Suppressor macrophage treated with lipopolysaccharide for 1 hour (primary cell): ENCODE measurements at regions not wholly inside any gene's neighbourhood (a gene's known extent, or its start where the extent isn't known, plus 50 kb on each side); places are given as distances from the start of the nearest gene placed in this dataset.
"Not testable (repeated sequence)": the region's sequence is repeated elsewhere in the genome, so short reads cannot be mapped to it uniquely, and the experiment has no call there.

Experiments used
- DNase-seq, 3 donors: peaks; one replicate each; pipeline ENCODE4 v3.0.0-alpha.2; 2020 to 2022

GRCh38 chr5:7244208-7244607 lies 151.7 kb upstream of the ADCY2 start:
- DNase-seq, result no peak

DNA sequence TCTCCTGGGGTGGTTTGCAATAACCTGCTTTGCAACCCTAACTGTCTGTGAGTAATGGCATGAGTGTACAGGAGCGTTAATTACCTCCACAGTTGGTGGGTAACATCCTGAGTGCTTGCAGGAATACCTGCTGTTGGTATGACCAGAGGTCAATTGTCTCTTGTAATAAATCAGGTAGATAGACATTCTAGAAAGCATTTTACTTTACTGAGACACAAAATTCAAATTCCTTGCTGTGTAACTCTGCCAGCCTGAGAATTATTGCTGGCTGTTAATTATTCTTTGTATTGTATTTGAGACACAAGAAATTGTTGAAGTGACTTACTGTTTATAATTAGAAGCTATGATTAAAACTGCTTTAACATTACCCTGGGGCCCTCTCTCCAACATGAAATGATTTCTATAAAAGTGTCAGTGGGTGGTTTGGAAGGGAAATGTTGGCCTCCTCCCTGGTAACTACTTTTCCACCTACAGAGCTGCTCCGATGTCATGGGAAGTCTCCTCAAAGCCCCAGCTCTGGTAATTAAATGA lies 150.8 kb upstream of the ADCY2 start:
- DNase-seq, result no peak

- DNase-seq, result no peak
Observed at GRCh38 chr5:7246287-7246686, 149.7 kb upstream of the ADCY2 start.

GRCh38 chr5:7250004-7250403 lies 145.9 kb upstream of the ADCY2 start:
- no peak for DNase-seq

DNA sequence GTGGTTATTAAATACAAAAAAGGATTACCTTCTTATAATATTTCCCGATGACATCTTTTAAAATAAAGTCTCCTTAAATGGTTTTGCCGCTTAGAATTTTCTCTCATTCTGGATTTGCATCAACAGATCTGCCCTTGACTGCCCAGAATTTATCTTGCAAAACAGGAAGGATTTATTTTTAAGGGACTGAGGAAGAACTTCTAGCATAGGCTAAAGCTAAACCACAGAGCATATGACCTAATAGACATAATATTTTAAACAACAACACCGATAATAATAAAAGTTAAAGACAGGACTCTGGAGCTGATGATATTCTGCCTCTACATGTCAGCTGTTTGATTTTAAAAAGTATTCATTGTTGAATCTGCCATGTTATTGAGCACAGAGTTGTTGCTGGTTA lies 145.3 kb upstream of the ADCY2 start:
- peak; percentile 13 to 46 (median 31) for DNase-seq

- peak; percentile 19 to 60 (median 56) for DNase-seq
Observed at GRCh38 chr5:7251132-7251531, 144.8 kb upstream of the ADCY2 start.

- peak; percentile 41 to 60 (median 41) for DNase-seq
Observed at GRCh38 chr5:7261049-7261448, 134.9 kb upstream of the ADCY2 start.

DNA sequence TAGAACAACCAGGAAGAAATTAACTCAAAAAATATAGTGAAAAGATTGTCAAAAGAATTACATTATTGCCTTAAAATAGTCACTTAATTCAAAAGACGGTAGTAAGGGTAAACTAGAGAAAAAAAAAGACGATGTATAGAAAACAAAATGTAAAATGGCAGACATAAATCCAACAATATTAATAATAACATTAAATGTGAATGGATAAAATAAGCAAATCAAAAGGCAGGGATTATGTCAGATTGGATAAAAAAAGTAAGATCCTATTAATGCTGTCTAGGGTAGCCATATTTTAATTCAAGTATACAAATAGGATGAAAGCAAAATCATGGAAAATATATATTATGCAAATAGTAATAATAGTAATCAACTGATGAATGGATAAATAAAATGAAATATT lies 134.0 kb upstream of the ADCY2 start:
- no peak for DNase-seq

- not testable (repeated sequence) for DNase-seq
Observed at GRCh38 chr5:7263398-7264015, 132.4 kb upstream of the ADCY2 start.

GRCh38 chr5:7265776-7266175 lies 130.2 kb upstream of the ADCY2 start:
- not testable (repeated sequence) for DNase-seq

DNA sequence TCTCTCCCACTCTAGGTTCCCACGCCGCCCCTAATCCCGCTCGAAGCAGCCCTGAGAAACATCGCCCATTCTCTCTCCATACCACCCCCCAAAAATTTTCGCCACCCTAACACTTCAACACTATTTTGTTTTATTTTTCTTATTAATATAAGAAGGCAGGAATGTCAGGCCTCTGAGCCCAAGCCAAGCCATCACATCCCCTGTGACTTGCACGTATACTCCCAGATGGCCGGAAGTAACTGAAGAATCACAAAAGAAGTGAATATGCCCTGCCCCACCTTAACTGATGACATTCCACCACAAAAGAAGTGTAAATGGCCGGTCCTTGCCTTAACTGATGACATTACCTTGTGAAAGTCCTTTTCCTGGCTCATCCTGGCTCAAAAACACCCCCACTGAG lies 127.2 kb upstream of the ADCY2 start:
- DNase-seq, result not testable (repeated sequence)

GRCh38 chr5:7269591-7270274 lies 126.2 kb upstream of the ADCY2 start:
- no peak for DNase-seq

DNA sequence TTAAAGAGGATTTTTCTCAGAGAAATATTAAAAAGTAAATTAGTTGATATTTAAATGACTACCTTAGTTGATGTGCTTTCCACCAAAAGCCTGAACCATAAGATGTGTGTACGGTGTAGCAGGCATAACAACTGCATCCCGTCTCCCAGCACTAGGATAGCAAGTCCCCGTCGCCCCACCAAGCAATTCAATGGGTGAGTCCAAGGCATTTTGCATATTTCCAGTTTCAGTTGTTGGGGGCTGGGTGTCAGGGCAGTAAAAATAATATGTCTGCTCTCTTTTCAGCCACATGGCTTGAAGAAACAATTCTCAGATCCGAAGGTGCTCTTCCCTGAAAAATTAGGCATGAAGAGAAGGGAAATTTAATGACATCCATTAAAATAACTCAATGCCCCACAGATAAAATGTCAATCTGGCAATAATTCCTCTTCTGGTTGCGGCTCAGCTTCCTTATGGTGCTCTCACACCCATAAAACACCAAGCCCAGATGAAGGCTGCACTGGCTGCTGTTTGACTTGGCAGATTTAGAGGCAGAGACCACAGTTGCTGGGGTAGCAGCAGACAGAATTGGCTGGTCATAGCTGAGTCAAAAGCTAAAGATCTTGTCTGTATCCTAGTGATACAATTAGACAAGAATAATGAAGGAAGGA lies 124.4 kb upstream of the ADCY2 start:
- no peak for DNase-seq

GRCh38 chr5:7272408-7272965 lies 123.5 kb upstream of the ADCY2 start:
- DNase-seq, result no peak

- DNase-seq, result no peak
Observed at GRCh38 chr5:7274203-7274602, 121.7 kb upstream of the ADCY2 start.

GRCh38 chr5:7289634-7290033 lies 106.3 kb upstream of the ADCY2 start:
- DNase-seq, result not testable (repeated sequence)

DNA sequence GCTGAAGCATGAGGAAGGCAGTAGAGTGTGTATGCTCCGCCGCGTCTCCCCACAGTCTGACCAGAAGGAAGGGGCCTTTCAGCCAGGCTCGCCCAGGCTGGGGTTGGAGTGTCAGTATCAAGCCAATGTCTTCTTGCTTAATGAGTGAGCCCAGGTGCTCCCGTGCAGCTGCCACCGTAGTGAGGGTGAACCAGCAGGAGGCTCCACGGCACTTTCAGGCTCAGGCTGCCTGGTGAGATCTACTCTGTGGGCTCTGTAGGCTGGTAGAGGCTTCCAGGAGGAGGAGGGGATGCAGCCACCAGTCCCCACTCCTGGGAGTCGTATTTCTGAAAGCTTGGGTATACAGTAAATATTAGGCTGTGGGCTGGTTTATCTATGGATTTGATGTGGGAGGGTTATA lies 98.1 kb upstream of the ADCY2 start:
- not testable (repeated sequence) for DNase-seq

- DNase-seq, result not testable (repeated sequence)
Observed at GRCh38 chr5:7299731-7300130, 96.2 kb upstream of the ADCY2 start.

DNA sequence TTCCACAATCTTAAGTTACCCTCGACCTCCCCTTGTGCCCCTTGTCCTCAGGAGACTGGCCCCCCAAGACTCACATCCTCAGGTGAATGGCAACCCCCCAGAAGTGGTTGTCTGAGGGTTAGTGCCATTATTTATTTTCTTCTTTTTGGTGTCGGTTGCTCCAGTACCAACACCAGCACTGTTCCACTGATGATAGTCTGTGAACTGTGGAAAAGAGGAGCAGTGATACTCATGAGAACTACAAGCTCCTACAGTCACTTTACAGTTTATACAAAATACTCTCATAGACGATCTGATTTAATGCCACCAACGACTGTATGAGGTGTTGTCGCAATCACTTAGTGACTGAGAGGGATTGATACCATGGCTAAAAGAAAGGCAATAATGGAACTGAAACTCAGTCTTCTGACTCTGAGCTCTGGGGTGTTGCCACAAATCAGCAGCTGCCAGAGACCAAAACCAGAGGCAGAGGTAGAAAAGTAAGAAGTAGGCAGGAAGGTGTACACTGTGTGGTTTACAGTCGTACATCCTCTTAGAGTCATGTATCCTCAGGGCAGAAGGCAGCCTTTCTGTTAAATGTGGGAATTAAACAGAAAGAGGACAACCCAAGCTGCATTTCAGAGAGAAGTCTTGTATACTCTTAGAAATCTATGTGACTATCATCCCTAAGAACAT lies 90.8 kb upstream of the ADCY2 start:
- not testable (repeated sequence) for DNase-seq

DNA sequence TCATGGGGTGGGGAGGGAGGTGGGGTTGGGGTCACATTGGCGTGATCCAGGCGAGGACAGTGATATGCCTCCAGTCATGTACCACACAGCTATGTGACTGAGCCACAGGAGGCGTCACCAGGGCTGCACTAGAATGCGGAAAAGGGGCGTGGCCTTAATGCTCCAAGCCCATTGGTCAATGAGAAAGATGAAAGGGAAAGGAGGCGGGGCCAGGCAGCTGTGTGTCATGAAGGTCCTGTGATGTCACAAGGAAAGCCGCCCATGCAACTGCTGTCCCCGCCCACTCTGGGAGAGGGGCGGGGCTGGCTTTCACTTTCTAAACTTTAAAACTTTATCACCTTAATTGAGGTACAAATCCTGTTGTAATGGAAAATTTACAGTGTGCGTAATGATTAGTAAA lies 89.4 kb upstream of the ADCY2 start:
- DNase-seq, result peak in 1 of 3 donors; percentile 15

- not testable (repeated sequence) for DNase-seq
Observed at GRCh38 chr5:7307709-7308108, 88.2 kb upstream of the ADCY2 start.

DNA sequence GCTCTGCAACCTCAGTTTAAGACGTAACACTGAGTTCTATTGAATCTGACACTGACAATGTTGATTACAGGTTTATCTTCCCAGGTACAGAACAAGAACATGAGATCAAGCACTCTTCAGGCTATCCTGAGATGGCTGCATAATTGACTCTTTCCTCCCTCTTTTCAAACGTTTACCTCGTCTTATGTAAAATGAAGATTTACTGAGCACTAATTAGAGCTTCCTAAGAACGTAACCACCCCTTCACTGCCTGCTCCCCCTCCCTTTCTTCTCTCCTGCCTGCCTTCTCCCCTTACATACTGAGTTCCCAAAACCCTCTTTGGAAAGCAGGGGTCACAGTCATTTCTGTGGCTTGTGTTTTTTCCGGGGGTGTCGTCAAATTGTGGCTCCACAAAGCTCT lies 86.2 kb upstream of the ADCY2 start:
- not testable (repeated sequence) for DNase-seq

GRCh38 chr5:7310656-7311055 lies 85.3 kb upstream of the ADCY2 start:
- not testable (repeated sequence) for DNase-seq
